ENCODE measurements at regions not wholly inside any gene's neighbourhood (a gene's known extent, or its start where the extent isn't known, plus 50 kb on each side); places are given as distances from the start of the nearest gene placed in this dataset.
A peak's percentile ranks its signal among the peaks of the same experiment; 100 is the strongest.

DNA sequence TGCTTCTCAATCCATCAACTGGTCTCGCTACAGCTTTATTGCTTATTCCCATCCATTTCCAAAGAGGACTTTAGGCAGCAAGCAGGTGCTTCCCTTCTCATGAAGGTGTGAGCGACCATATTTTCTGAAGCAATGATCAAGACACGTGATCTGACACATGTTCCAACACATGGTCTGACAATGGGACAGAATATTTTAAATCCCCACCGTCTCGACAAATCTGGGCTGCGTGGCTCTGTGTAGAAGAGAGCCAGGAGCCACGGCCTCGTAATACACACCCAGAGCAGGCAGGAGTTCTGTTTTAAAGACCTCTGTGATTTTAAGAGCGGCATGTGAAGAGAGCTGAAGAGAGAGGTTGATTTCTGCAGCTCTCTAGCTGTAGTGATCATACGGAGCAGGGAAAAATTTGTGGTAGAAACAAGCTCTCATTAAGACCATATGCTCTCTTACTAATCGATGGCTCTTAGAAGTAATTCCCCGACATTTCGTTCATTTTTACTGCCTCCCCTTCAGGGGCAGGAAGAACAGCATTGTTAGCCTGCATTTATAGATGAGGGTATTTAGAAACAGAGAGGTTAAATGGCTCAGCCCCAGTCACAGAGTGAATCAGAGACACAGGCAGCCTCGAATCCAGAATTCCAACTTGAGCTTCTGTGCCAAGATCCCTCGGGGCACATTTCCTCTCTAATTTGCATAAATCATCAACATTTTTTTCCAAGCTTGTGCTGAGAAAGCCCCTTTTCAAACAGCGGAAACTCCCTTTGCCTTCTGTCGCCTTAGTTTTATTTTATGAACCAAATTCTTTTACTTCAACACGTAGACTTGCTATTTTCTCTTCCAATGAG, 91.0 kb upstream of the BCOR start:
- H3K36me3 Mint-ChIP-seq (ENCODE audit: low read depth), result peaks cover 11% of the 10 kb centered on the region
- TF ChIP-seq CTCF (IDR thresholded peaks at IDR 0.05), result no peak
- no peak overlapping the region for H3K4me3 Mint-ChIP-seq
- H3K27ac Mint-ChIP-seq, result peak overlapping the region; percentile 50
- H3K4me1 Mint-ChIP-seq, result peaks cover 16% of the 10 kb centered on the region
- no peak for DNase-seq
- H3K9me3 Mint-ChIP-seq, result peaks cover 45% of the 10 kb centered on the region
- no peaks in the 10 kb centered on the region for H3K27me3 Mint-ChIP-seq (ENCODE audit: low read depth, poor library complexity)

DNA sequence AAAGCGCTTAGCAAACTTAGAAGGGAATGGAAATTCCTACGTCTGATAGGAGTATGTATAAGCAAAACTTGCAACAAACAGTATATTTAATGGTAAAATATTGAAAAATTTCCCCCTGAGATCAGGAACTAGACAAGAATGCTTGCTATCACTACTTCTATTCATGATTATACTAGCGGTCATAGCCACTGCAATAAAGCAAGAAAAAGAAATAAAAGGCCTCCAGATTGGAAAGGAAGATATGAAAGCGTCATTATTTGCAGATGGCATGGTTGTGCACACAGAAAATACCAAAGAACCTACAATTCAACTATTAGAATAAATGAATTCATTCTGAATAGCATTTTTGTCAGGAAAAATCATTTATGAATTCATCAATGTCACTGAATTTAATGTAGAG, 87.2 kb upstream of the BCOR start:
- DNase-seq, result no peak
- no peak for TF ChIP-seq CTCF (IDR thresholded peaks at IDR 0.05)
- Mint-ChIP-seq H3K27me3 (ENCODE audit: low read depth, poor library complexity) (peaks cover 6% of the 10 kb centered on the region), H3K27ac (no peak overlapping the region), H3K4me3 (no peak overlapping the region), H3K9me3 (peaks cover 49% of the 10 kb centered on the region), H3K4me1 (peaks cover 17% of the 10 kb centered on the region), H3K36me3 (ENCODE audit: low read depth) (peaks cover 11% of the 10 kb centered on the region)

DNA sequence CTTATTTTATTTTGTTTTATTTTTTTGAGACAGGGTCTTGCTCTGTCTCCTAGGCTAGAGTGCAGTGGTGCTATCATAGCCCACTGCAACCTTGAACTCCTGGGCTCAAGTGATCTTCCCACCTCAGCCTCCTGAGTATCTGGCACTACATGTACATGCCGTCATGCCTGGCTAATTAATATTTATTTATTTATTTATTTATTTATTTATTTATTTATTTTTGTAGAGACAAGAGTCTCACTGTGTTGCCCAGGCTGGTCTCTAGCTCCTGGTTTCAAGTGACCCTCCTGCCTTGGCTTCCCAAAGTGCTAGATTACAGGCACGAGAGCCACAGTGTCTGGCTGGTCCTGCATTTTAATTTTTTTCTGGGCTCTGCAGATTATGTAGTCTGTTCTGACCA, 84.9 kb upstream of the BCOR start:
- Mint-ChIP-seq H3K4me1 (peaks cover 13% of the 10 kb centered on the region), H3K9me3 (peaks cover 51% of the 10 kb centered on the region), H3K4me3 (no peak overlapping the region), H3K27me3 (ENCODE audit: low read depth, poor library complexity) (peaks cover 6% of the 10 kb centered on the region), H3K36me3 (ENCODE audit: low read depth) (peaks cover 11% of the 10 kb centered on the region), H3K27ac (no peak overlapping the region)
- no peak for DNase-seq
- no peak for TF ChIP-seq CTCF (IDR thresholded peaks at IDR 0.05)

DNA sequence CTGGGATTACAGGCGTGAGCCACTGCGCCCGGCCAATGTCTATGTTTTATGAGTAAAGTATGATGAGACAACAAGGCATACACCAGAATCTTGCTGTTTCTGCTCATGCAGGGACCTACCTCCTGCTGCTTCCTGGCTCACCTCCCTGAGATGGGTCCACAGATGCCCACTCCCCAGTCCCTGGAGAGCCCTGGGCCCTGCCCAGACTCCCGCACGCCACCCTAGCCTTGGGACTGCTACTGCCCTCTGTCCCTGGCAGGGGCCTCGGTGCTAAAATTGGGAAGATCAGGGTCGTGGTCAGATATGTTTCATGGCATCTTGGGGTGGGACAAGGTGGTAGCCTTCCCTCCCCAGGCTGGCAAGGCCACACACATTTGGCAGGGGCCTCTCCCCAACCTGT, 84.3 kb upstream of the BCOR start:
- H3K27ac Mint-ChIP-seq, result no peak overlapping the region
- peaks cover 16% of the 10 kb centered on the region for H3K4me1 Mint-ChIP-seq
- no peak for TF ChIP-seq CTCF (IDR thresholded peaks at IDR 0.05)
- peaks cover 11% of the 10 kb centered on the region for H3K36me3 Mint-ChIP-seq (ENCODE audit: low read depth)
- H3K9me3 Mint-ChIP-seq, result peaks cover 53% of the 10 kb centered on the region
- no peak for DNase-seq
- H3K27me3 Mint-ChIP-seq (ENCODE audit: low read depth, poor library complexity), result peaks cover 6% of the 10 kb centered on the region
- H3K4me3 Mint-ChIP-seq, result no peak overlapping the region

GRCh38 chrX:40179283-40179682, 81.5 kb upstream of the BCOR start:
- no peak for DNase-seq
- peaks cover 25% of the 10 kb centered on the region for H3K4me1 Mint-ChIP-seq
- peaks cover 33% of the 10 kb centered on the region for H3K9me3 Mint-ChIP-seq
- H3K4me3 Mint-ChIP-seq, result no peak overlapping the region
- peak overlapping the region; percentile 29 for H3K27ac Mint-ChIP-seq
- no peaks in the 10 kb centered on the region for H3K36me3 Mint-ChIP-seq (ENCODE audit: low read depth)
- H3K27me3 Mint-ChIP-seq (ENCODE audit: low read depth, poor library complexity), result peaks cover 8% of the 10 kb centered on the region
- no peak for TF ChIP-seq CTCF (IDR thresholded peaks at IDR 0.05)

Data from nephron progenitor cell (in vitro differentiated cells).